Upper lobe of left lung (tissue), 6 donors: ENCODE measurements at regions not wholly inside any gene's neighbourhood (a gene's known extent, or its start where the extent isn't known, plus 50 kb on each side); places are given as distances from the start of the nearest gene placed in this dataset.

ENCODE experiments used
- ATAC-seq, 2 donors: fragments of 200-7000 bp; cut with Tn5 transposase; one replicate each; pipeline ENCODE4 v1.9.1; 2022; ENCODE audit warnings: mild to moderate bottlenecking in 2 of 2, moderate library complexity in 2 of 2; ENCODE audit not compliant: low FRiP score in 2 of 2
- DNase-seq, 2 donors: peaks; one replicate each; pipeline ENCODE4 v3.0.0-alpha.2; 2019 to 2020
- H3K27ac ChIP-seq, 4 donors: fragments of 200-600 bp; sonication (generic); one replicate each; pipeline ENCODE4 v1.5.1; 2016 to 2019
- H3K27me3 ChIP-seq, 4 donors: fragments of 200-600 bp; sonication (generic); one replicate each; pipeline ENCODE4 v1.5.1; 2017 to 2019
- H3K36me3 ChIP-seq, 4 donors: fragments of 200-600 bp; sonication (generic); one replicate each; pipeline ENCODE4 v1.5.1; 2016 to 2019
- H3K4me1 ChIP-seq, 4 donors: fragments of 200-600 bp; sonication (generic); one replicate each; pipeline ENCODE4 v1.5.1; 2018 to 2019
- H3K4me3 ChIP-seq, 4 donors: fragments of 200-600 bp; sonication (generic); one replicate each; pipeline ENCODE4 v1.5.1; 2017 to 2019; ENCODE audit warnings: mild to moderate bottlenecking in 2 of 4, moderate library complexity in 1 of 4
- H3K9me3 ChIP-seq, 4 donors: fragments of 200-600 bp; sonication (generic); one replicate each; pipeline ENCODE4 v1.5.1; 2018 to 2019
- CTCF ChIP-seq, 6 experiments: fragments of 450-650 bp in 4 of 6; fragments of 200-600 bp in 2 of 6; sonication (generic) in 2 of 6; IDR thresholded peaks; one replicate each; pipeline ENCODE4 v1.5.1; 2016 to 2019; ENCODE audit warnings: antibody characterized with exemption in 6 of 6
- EP300 ChIP-seq, 4 donors: sonication (generic); formaldehyde crosslinking; IDR thresholded peaks; one replicate each; pipeline ENCODE4 v1.5.1; 2017; ENCODE audit warnings: antibody characterized with exemption in 4 of 4, control low read depth in 2 of 4
- POLR2A ChIP-seq, 4 donors: fragments of 450-650 bp; IDR thresholded peaks; one replicate each; pipeline ENCODE4 v1.5.1; 2016 to 2017; ENCODE audit warnings: antibody characterized with exemption in 4 of 4, mild to moderate bottlenecking in 2 of 4
- POLR2AphosphoS5 ChIP-seq, 2 donors: sonication (generic); formaldehyde crosslinking; IDR thresholded peaks; one replicate each; pipeline ENCODE4 v1.5.1; 2017; ENCODE audit warnings: antibody characterized with exemption in 2 of 2
- WGBS, 2 donors: methylation state at CpG; one replicate each; pipeline ENCODE4 v1.1.5; 2017 to 2018; 5-methylcytosine and 5-hydroxymethylcytosine counted together
- donor health status: DM: no; HTN: no; CAD: no; lungs with moderate emphysema.
- donor health status: DM: no; HTN: yes; CAD: no; lungs with severe emphysema.

DNA sequence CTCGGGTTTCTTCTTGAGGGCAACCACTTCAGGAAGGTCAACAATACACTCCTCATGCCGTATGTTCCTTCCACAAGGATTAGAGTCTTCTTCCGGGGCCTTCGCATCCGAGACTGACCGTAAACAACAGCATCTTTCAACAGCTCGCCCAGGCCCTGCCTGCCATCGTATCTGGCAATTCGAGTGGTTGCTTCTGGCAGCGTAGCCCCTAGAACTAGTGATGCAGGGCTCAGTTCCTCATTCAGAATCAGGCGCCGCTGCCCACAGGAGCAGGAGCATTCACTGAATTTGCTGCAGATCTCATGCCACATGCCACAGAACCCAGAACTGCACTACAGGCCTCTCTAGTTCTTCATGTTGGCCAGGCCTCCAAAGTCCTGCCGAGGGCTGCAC, 59.0 kb upstream of the AFDN start:
- Histone ChIP-seq H3K4me1 (no peaks in the 10 kb centered on the region), H3K36me3 (no peaks in the 10 kb centered on the region), H3K27me3 (no peaks in the 10 kb centered on the region), H3K4me3 (no peak overlapping the region), H3K27ac (no peak overlapping the region), H3K9me3 (no peaks in the 10 kb centered on the region)
- ATAC-seq (no peak), DNase-seq (no peak)
- WGBS, 2 donors: 92 to 97% methylated on average over 10 to 13 of the region's 13 CpGs
- no peak for TF ChIP-seq POLR2A (IDR thresholded peaks at IDR 0.05)
- no peak for TF ChIP-seq CTCF (IDR thresholded peaks at IDR 0.05)
- TF ChIP-seq EP300 (IDR thresholded peaks at IDR 0.05): no peak
- TF ChIP-seq POLR2AphosphoS5 (IDR thresholded peaks at IDR 0.05): no peak

DNA sequence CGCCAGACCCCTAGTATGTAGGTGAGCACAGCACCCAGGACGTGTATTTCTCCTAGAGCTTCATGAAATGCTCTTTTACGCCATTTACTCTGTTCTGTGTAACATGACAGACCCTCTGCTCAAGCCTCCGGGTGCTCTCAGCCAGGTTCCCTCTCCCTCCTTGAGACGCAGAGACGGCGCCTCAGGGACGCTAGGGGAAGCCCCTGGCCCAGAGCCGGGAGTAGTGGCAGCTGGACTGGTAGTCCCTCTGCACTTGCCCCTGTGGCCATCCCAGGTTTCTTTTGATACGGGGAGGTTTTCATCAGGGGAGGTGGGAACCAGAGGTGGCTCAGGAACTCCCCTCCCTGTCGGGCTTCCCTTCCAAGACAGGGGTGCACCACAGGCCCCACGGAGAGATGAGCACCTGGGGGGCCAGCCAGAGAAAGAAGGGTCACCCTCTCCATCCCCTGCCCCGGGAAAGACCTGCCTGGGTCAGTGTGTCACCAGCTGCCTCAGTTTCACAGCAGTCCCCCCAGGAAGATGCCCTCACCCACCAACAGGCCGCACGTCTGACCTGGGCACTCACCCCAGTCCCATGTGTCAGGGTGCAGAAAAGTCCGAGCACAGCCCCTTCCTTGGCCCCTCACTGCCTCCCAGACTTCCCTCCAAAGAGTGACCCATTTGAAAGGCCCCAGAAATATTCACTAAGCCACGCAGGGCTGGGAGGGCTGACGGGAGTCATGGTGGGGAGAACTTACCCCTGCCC, 58.1 kb upstream of the AFDN start:
- DNase-seq: no peak
- Histone ChIP-seq H3K4me1 (no peaks in the 10 kb centered on the region), H3K9me3 (no peaks in the 10 kb centered on the region), H3K4me3 (no peak overlapping the region), H3K27me3 (no peaks in the 10 kb centered on the region), H3K27ac (no peak overlapping the region), H3K36me3 (no peaks in the 10 kb centered on the region)
- no peak for TF ChIP-seq EP300 (IDR thresholded peaks at IDR 0.05)
- TF ChIP-seq POLR2AphosphoS5 (IDR thresholded peaks at IDR 0.05): no peak
- no peak for TF ChIP-seq POLR2A (IDR thresholded peaks at IDR 0.05)
- no peak for TF ChIP-seq CTCF (IDR thresholded peaks at IDR 0.05)
- no peak for ATAC-seq
- WGBS, 2 donors: 94 to 95% methylated on average over 12 to 18 of the region's 18 CpGs

- H3K27ac ChIP-seq: no peak overlapping the region
- DNase-seq (no peak), ATAC-seq (no peak)
- 92 to 94% methylated on average over 11 to 13 of the region's 13 CpGs for WGBS, 2 donors
- TF ChIP-seq EP300 (IDR thresholded peaks at IDR 0.05) (no peak), POLR2AphosphoS5 (IDR thresholded peaks at IDR 0.05) (no peak), CTCF (IDR thresholded peaks at IDR 0.05) (no peak), POLR2A (IDR thresholded peaks at IDR 0.05) (no peak)
- no peaks in the 10 kb centered on the region for H3K36me3 ChIP-seq
- H3K27me3 ChIP-seq: no peaks in the 10 kb centered on the region
- no peak overlapping the region for H3K4me3 ChIP-seq
- no peaks in the 10 kb centered on the region for H3K9me3 ChIP-seq
- H3K4me1 ChIP-seq: no peaks in the 10 kb centered on the region
Measured at GRCh38 chr6:167769408-167770190, 57.1 kb upstream of the AFDN start.

- TF ChIP-seq EP300 (IDR thresholded peaks at IDR 0.05) (no peak), POLR2A (IDR thresholded peaks at IDR 0.05) (no peak), CTCF (IDR thresholded peaks at IDR 0.05) (no peak), POLR2AphosphoS5 (IDR thresholded peaks at IDR 0.05) (no peak)
- no peak for ATAC-seq
- DNase-seq: no peak
- Histone ChIP-seq H3K4me1 (no peaks in the 10 kb centered on the region), H3K27me3 (no peaks in the 10 kb centered on the region), H3K36me3 (no peaks in the 10 kb centered on the region), H3K27ac (no peak overlapping the region), H3K9me3 (no peaks in the 10 kb centered on the region), H3K4me3 (no peak overlapping the region)
- 88 to 92% methylated on average over 14 of the region's 14 CpGs for WGBS, 2 donors
Measured at GRCh38 chr6:167770291-167770955, 56.3 kb upstream of the AFDN start.
